GM18499 (cell line): ENCODE measurements at regions not wholly inside any gene's neighbourhood (a gene's known extent, or its start where the extent isn't known, plus 50 kb on each side); places are given as distances from the start of the nearest gene placed in this dataset.

ENCODE experiments used
- ATAC-seq: cut with Tn5 transposase; IDR thresholded peaks from one replicate; pipeline ENCODE4 v1.9.1; 2021; ENCODE audit warnings: moderate number of reproducible peaks; ENCODE audit not compliant: insufficient read depth, unreplicated experiment

- no peak for ATAC-seq
These were observed 392.4 kb downstream of the TTLL7 start for GRCh38 chr1:83606416-83606955.

- ATAC-seq, result no peak
These were observed 402.6 kb downstream of the TTLL7 start for GRCh38 chr1:83596331-83596730.

GRCh38 chr1:83593073-83593472 lies 405.9 kb downstream of the TTLL7 start:
- no peak for ATAC-seq

GRCh38 chr1:83588140-83588539 lies 410.8 kb downstream of the TTLL7 start:
- no peak for ATAC-seq

- no peak for ATAC-seq
These were observed 415.4 kb downstream of the TTLL7 start for GRCh38 chr1:83583351-83584014.

- ATAC-seq, result no peak
These were observed 417.2 kb downstream of the TTLL7 start for GRCh38 chr1:83581747-83582146.

- ATAC-seq, result no peak
These were observed 424.1 kb downstream of the TTLL7 start for GRCh38 chr1:83574791-83575190.

- ATAC-seq, result no peak
These were observed 425.2 kb downstream of the TTLL7 start for GRCh38 chr1:83573776-83574175.

- no peak for ATAC-seq
These were observed 427.4 kb downstream of the TTLL7 start for GRCh38 chr1:83571536-83571935.

- no peak for ATAC-seq
These were observed 437.6 kb downstream of the TTLL7 start for GRCh38 chr1:83561346-83561745.

- no peak for ATAC-seq
These were observed 439.6 kb downstream of the TTLL7 start for GRCh38 chr1:83559129-83559840.

GRCh38 chr1:83555871-83556270 lies 443.1 kb downstream of the TTLL7 start:
- ATAC-seq, result no peak

GRCh38 chr1:83554174-83554573 lies 444.8 kb downstream of the TTLL7 start:
- ATAC-seq, result no peak

GRCh38 chr1:83552820-83553219 lies 446.1 kb downstream of the TTLL7 start:
- no peak for ATAC-seq

- ATAC-seq, result no peak
These were observed 450.6 kb downstream of the TTLL7 start for GRCh38 chr1:83548311-83548710.

GRCh38 chr1:83547901-83548300 lies 451.0 kb downstream of the TTLL7 start:
- no peak for ATAC-seq

- no peak for ATAC-seq
These were observed 452.1 kb downstream of the TTLL7 start for GRCh38 chr1:83546874-83547273.

- no peak for ATAC-seq
These were observed 453.7 kb downstream of the TTLL7 start for GRCh38 chr1:83545066-83545862.

- no peak for ATAC-seq
These were observed 455.5 kb downstream of the TTLL7 start for GRCh38 chr1:83543222-83543973.
